Fibroblast of skin of scalp (primary cell): ENCODE measurements at regions not wholly inside any gene's neighbourhood (a gene's known extent, or its start where the extent isn't known, plus 50 kb on each side); places are given as distances from the start of the nearest gene placed in this dataset.

Experiments used
- DNase-seq: peaks from one replicate; pipeline ENCODE4 v3.0.0-alpha.2; 2013

GRCh38 chrX:51437521-51437920, 58.9 kb downstream of the NUDT11 start:
- DNase-seq, result no peak

DNA sequence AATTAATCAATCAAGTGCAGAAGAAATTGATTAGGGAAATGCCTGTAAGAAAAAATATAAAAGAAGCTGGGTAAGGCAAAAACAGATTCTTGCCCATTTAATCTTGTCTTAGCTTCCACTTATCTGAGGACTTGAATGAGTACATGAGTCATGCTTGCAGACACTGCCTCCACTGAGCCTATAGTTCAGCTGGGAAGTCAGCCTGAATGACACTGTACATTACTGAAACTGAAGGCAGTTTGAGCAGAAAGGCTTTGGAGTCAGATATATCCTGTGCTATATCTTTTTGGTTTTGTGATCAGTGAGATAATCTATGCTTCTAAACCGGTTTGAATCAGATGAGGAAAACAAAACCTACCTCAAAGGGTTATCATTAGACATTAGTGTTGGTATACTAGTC, 61.3 kb downstream of the NUDT11 start:
- DNase-seq, result no peak

- DNase-seq, result no peak
Measured at GRCh38 chrX:51421972-51422597, 74.3 kb downstream of the NUDT11 start.

DNA sequence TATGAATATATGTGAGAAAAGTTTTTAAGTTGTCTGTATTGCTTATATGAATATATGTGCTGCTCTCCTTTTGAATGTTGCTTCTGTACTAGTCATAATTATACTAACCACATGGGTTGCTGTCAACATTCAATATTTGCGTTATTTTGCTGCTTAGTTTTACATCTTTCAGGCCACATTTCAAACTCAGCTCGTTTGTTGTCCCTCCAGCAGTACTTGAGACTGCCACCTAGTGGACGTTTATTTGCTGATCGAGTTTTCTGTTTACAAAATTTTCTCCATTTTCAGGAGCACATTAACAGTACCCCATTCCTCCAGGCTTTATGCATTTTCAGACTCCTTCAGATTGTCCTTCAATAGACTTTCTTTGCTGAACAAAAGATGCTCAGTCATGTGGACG, 75.8 kb downstream of the NUDT11 start:
- peak; percentile 47 for DNase-seq

DNA sequence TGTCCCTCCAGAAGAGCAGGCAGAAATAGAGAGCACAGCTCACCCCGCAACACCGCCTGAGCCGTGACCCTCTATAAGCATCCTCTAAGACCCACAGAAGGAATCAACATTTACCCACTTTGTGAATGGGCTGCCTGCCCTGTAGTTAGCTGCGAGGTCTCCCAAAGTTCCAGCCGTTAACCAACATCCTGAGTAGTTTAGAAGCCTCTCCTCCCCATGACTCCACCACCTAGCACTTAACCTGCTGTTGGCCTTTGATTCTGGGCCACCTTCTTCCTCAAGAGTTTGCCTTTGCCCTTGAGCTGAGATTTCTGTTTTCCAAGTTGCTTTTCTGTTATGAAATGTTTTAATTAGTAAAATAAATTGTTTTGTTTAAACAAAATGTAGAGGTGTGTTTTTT, 75.8 kb downstream of the NUDT10 start:
- no peak for DNase-seq

DNA sequence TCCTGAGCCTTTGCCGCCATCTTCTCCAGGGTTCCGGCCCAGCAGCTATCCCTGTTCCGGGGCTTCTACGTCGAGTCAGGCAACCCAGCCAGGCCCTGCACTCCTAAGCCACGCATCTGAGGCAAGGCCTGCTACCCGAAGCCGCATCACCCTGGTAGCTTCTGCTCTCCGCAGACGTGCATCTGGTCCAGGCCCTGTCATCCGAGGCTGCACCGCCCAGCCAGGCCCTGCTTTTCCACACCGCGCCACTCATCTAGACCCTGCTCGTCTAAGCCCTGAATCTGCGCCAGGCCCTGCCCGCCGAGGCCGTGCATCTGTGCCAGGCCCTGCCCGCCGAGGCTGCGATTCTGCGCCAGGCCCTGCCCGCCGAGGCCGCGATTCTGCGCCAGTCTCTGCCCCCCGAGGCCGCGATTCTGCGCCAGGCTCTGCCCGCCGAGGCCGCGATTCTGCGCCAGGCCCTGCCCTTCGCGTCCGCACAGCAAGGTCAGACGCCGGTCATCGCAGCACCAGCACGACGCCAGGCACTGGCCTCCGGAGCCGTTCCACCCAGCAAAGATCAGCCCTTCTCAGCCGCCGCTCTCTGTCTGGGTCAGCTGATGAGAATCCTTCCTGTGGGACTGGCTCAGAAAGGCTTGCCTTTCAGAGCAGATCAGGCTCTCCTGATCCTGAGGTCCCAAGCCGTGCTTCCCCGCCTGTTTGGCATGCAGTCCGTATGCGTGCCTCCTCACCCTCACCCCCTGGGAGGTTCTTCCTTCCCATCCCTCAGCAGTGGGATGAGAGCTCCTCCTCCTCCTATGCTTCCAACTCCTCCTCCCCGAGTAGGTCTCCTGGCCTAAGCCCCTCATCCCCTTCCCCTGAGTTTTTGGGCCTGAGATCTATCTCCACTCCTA, 75.1 kb downstream of the NUDT10 start:
- no peak for DNase-seq

DNA sequence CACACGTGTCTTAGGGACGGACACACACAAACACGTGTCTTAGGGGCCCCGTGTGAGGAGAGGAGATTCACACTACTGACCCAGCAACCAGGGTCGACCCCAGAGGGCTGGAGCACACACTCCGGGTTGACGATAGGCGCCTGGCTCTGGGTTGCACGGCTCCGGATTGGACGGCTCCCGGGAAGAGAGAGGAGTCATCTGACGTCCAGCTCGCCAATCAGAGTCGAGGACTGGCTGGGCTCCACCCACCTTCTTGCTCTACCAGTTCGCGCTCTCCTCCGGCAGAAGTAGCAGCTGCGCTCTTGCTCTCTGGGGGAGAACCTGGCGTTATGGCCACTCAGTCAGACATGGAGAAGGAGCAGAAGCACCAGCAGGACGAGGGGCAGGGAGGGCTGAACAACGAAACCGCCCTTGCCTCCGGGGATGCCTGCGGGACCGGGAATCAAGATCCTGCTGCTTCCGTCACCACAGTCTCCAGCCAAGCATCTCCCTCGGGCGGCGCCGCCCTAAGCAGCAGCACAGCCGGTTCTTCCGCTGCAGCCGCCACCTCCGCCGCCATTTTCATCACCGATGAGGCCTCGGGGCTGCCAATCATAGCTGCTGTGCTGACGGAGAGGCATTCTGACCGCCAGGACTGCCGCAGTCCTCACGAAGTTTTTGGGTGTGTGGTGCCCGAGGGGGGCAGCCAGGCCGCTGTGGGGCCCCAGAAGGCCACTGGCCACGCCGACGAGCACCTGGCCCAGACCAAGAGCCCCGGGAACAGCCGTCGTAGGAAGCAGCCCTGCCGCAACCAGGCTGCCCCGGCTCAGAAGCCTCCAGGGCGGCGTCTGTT, 74.3 kb downstream of the NUDT10 start:
- no peak for DNase-seq

DNA sequence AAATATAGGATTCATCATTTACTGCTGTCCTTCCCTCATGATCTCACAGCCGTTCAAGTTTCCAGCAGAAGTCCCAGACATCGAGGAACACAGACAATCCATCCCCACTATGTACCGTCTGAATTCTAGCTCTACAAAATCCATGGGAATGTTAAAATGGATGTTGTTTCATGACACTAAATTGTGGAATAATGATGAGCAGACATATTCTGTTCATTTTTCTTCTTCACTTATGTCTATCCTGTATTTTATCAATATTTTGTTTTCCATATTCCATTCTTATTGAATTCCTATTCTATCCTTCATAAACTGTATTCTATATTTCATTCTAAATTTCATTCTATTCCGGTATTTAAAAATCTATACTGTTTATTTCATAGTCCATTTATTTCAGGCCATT, 71.8 kb downstream of the NUDT10 start:
- no peak for DNase-seq

DNA sequence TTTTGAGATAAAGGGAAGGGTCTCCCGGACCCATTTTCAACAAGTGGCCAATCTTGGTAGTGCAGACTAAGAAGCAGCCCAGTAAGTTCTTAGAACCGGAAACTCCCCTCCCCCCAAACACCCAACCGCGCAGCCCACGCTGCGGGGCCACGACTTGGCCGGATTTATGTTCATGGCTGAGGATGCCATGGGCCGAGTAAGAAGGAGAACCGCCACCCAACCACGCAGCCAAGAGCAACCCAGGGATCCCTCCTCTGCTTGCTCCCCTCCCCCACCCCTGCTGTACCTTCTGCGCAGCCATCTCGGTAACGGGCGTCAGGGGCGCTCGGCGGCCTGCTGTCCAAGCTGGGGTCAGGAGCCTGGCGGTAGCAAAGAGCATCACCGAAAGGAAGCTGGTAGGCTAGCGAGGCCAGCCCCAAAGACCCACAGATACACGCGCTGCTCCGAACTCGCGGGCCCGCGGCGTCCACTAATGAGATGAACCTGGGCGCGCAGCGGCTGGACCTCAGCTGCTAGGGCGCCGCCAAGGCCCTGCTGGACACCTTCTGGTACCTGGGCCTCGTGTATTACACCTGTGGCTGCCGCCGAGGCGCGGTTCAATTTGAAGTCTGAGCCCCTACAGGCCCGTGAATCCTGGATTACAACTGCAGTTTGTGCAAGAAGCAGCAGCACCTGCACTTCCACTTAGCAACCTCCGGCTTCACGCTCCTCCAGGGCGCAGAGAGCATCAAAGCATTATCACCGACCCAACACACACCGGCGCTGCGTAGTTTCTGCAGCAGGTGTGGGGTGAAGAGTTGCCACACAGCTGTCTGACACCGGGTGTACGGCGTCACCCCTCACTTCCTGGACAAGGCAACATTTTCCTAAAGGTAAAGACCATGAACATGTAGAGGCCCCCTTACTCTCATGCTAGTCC, 63.4 kb downstream of the NUDT10 start:
- peak; percentile 9 for DNase-seq

DNA sequence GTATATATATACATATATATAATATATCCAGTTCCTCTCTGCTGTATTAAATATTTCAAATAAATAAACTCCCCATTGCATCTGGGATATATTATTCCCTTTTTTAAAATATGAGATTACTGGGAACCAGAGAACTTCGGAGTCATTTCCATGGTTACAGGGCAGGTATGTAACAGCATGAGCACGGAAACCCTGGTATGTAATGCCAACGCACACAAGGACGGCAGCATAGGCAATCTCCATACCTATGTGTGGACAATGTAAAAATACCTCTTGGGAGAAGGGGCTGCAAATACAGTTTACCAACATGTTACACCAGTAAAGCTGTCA, 62.8 kb downstream of the NUDT10 start:
- DNase-seq, result peak; percentile 1
